NCI-H1105 (cell line): ENCODE measurements at regions not wholly inside any gene's neighbourhood (a gene's known extent, or its start where the extent isn't known, plus 50 kb on each side); places are given as distances from the start of the nearest gene placed in this dataset.
"Not testable (repeated sequence)": the region's sequence is repeated elsewhere in the genome, so short reads cannot be mapped to it uniquely, and the experiment has no call there.

Experiments used
- DNase-seq: peaks from one replicate; lab custom pipeline; 2025; lab: John Stamatoyannopoulos, UW

GRCh38 chr11:86147004-86147403 is 78.1 kb upstream of the PICALM start:
- no peak for DNase-seq

DNA sequence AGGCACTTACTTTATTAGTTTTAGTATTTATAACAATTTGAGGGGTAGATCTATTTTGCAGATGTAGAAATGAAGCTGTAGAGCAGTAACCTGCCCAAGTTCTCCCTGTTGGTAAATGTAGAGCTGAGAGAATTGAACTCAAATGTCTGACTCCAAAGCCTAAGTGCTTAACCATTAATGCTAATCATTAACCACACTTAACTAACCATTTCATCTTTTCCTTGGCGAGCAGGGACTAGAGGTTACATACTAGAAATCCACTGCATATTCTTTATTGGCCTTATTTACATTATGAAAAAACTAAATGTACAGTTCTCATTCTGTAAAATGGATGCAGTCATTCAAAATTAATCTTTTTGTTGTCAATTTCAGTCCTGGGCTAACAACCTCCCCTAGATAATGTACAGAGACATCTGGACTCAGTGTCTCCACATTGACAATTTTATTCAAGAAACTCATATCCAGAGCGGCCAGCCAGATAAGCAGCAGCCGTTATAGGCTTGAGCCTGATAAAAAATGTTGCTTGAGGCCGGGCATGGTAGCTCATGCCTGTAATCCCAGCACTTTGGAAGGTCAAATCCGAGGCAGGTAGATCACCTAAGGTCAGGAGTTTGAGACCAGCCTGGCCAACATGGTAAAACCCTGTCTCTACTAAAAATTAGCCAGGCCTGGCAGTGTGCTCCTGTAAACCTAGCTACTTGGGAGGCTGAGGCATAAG is 76.7 kb upstream of the PICALM start:
- no peak for DNase-seq

DNA sequence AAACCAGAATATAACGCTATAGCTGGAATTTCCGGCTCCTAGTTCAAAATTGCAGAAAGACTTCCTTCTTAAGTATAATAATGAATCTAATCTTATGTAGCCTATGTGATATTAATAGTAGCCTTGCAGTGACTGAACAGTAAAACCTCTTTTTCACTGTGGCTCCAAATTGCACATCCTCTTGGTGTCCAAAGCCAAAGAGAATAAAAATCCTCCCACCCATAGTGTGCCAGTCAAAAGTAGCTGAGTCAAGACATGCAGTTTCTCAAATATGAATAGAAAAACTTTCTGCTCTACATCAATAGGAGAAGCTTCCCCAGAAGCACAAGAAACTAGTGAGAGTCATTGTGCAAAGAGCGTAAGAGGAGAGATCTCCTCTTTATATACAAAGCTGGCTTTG is 76.0 kb upstream of the PICALM start:
- no peak for DNase-seq

DNA sequence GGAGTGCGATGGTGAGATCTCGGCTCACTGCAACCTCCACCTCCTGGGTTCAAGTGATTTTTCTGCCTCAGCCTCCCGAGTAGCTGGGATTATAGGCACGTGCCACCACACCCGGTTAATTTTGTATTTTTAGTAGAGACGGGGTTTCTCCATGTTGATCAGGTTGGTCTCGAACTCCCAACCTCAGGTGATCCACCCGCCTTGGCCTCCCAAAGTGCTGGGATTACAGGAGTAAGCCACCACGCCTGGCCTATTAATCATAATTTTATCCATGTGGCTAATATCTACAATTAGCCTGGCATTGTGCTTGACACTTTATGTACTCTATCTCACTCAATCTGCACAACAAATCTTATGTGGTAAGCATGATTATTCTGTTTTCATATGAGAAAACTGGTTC is 75.2 kb upstream of the PICALM start:
- DNase-seq, result not testable (repeated sequence)

- no peak for DNase-seq
Measured at GRCh38 chr11:86143087-86144030, 74.5 kb upstream of the PICALM start.

DNA sequence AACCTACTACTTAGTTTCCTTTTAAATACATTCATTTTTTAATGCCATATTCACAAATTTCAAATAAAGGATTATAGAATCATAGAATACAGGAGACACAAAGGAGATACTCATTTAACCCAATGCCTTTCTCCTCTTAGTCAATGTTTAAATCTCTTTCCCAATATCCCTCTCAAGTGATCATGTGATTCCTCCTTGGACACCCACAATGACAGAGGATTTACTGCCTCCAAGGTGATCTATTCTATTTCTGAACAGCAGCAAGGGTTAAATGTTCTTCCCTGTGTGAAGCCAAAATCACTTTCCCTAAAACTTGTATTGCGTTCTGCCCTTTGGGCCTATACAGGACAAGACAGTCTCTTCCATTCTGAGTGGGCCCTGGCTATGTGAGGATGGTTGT is 73.3 kb upstream of the PICALM start:
- no peak for DNase-seq

- DNase-seq, result no peak
Measured at GRCh38 chr11:86141727-86142126, 72.8 kb upstream of the PICALM start.

DNA sequence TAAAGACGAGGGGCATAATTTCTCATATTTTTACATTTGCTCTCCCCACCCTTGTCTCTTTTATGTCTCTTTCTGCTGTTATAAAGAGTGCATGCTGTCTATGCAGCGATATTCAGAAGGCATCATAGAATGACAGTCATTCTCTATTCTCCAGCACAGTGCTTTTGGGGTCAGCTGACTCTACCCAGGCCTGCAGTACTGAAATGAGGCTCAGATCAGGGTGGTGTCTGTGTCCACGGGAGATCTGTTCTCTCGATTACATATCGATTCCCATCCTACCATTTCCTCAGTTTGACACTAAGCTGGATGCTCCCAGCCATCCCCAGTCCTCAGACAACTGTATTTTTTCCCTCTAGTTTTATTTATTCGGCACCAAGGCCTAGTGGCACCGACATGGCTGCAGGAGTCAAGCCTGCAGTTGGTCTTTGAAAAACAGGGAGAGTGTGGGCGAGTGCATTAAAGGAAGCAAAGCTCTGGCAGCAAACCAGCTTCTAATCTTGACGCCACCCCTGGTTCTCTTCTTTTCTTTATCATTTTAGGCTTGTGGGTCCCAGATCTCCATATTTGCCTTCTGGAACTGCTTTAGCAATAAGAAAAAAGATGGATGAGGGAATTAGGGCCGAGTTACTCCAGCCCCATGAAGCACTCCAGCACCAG is 71.6 kb upstream of the PICALM start:
- no peak for DNase-seq

- DNase-seq, result no peak
Measured at GRCh38 chr11:86138958-86139357, 70.1 kb upstream of the PICALM start.

DNA sequence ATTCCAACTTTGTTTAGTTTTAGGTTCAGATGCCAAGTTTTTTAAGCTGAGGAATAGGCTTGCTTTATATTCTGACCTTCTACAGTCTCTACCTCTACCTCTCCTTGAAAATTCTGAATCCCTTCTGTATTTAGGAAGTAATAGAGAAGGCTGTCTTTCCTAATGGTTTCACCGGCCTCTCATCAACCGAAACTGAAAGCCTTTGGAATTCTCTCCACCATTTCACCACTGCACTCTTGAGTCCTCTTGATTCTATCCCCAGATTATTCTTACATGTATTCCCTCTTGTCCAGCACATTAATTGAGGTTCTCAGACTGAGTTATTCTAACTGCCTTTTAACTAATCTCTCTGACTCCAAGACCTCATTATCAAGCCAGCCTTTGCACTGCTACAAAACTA is 67.7 kb upstream of the PICALM start:
- DNase-seq, result no peak

DNA sequence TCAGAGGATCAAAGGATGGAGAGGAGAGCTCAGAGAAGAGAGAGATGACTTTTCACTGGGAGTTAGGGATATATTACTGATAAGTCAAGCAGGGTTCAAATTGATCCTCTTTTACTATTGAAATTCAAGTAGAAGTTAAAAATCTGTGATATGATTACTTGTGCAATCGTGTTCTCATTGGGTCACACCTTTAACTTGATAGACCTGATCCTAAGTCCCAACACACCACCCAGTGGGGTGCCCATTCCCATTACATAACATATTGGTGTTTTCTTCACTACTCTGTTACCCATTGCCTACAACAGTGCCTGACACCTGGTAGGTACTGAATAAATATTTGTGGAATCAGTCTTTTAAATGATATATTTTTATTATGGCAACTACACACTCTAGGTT is 66.4 kb upstream of the PICALM start:
- no peak for DNase-seq

DNA sequence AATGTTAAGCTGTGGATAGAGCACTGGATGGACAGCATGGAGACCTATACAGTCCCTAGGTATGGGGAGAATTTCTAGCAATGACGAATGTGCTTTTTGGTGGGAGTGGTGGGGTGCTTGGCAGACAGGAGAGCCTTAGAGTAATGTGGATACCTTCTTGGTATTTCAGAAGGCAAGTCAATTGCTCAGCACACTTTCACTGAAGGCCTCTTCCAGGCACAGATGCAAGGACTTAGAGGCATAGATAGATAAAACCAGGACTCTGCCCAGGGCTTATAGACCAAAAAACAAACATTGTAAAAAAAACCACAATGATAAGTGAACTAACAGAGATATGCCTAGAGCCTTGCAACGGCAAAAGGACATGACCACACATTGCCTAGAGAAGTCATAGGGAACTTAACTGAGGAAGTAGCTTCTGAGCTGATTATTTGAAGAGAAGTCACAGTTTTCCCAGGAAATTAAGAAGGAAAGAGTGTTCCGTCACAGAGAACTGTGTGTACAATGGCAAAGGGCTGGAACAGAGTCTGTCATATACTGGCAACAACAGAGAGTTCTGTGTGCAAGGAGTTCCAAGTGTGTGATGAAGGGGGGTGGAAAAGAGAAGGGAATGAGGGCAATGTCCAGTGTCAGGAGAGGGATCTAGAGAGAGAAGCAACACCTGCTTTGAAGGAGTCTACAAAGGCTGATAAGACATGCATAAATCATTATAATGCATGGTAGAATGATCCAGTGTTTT is 65.9 kb upstream of the PICALM start:
- no peak for DNase-seq

GRCh38 chr11:86132667-86133249 is 63.9 kb upstream of the PICALM start:
- DNase-seq, result no peak

- DNase-seq, result no peak
Measured at GRCh38 chr11:86129740-86130540, 61.1 kb upstream of the PICALM start.

- DNase-seq, result no peak
Measured at GRCh38 chr11:86128914-86129313, 60.0 kb upstream of the PICALM start.

DNA sequence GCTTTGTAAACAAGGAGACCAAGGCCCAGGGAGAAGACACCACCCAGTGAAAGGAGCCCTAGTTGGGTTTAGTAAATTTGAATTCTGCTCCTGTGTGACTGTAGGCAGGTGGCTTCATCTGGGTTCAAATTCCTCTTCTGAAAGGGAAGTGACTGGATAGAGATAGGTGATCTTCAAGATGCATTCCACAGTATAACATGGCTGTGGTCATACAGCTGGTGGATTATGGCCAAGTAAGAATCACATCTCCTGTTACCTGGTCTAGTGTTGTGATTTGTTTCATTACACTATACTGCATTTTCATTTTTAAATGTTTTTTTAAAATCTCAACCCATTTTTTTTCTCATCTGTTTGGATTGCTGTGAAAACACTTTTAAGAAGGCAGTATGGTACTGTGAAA is 58.0 kb upstream of the PICALM start:
- DNase-seq, result no peak

GRCh38 chr11:86124251-86125233 is 55.7 kb upstream of the PICALM start:
- no peak for DNase-seq

- no peak for DNase-seq
Measured at GRCh38 chr11:86122773-86123172, 53.9 kb upstream of the PICALM start.

GRCh38 chr11:86120807-86121206 is 51.9 kb upstream of the PICALM start:
- DNase-seq, result no peak

- no peak for DNase-seq
Measured at GRCh38 chr11:86119906-86120305, 51.0 kb upstream of the PICALM start.
